Pulmonary artery endothelial cell (primary cell): ENCODE measurements at regions not wholly inside any gene's neighbourhood (a gene's known extent, or its start where the extent isn't known, plus 50 kb on each side); places are given as distances from the start of the nearest gene placed in this dataset.
A peak's percentile ranks its signal among the peaks of the same experiment; 100 is the strongest.
"Not testable (repeated sequence)": the region's sequence is repeated elsewhere in the genome, so short reads cannot be mapped to it uniquely, and the experiment has no call there.

ENCODE experiments used
- DNase-seq: peaks from one replicate; pipeline ENCODE4 v3.0.0-alpha.2; 2011; ENCODE audit warnings: low read depth, low spot score

DNA sequence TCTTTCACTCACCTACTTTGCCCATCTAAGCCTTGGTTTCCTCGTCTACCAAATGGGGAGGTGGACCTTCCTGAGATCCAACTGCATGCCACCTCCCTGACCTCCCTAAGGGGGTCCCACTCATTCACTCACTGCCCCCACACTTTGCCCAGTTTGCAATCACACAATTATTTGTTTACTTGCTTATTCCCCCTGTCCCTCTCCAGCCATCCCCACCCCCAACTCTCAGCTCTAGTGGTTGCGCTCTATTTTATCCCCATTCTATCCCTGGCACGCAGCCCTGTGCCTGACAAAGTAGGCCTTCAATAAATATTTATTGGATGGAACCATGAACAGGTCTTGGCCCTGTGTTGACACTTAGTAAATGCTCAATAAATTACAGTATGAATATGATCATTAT, 130.8 kb upstream of the LARP1 start:
- no peak for DNase-seq

DNA sequence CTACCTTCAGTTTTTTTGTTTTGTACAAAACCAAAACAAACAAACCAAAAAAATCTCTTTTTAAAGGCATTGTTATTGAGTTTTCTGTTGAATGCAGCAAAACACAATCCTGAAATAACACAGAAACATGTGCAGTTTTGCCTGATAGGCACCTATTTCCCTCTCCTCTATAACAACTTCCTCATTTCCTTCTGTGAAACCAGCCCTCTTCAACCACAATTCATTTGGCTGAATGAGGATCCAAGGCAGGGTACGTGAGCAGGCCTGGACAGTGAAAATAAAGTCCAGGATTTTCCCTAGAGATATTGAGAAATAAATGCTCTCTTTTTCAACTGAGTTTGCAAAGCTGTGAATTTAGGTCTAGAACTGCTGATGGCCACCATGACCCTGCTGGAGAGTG, 134.8 kb upstream of the LARP1 start:
- no peak for DNase-seq

DNA sequence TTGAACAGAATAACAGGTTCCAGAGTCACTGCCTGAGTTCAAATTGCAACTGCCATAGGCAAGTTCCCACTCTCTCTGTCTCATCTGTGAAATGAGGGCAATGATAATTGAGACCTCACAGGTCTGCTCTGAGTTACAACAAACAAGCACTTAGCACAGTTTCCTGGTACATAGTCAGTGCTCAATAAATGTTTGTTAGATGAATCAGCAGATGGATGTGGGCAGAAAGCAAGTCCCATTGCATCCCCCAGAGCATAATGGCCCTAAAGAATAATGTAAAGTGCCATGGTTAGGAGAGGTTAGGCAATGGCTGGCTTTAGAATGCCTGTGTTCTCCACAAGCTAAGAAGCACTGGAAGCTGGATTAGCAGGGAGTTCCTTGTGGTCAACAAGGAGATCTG, 136.5 kb upstream of the LARP1 start:
- DNase-seq = no peak

DNA sequence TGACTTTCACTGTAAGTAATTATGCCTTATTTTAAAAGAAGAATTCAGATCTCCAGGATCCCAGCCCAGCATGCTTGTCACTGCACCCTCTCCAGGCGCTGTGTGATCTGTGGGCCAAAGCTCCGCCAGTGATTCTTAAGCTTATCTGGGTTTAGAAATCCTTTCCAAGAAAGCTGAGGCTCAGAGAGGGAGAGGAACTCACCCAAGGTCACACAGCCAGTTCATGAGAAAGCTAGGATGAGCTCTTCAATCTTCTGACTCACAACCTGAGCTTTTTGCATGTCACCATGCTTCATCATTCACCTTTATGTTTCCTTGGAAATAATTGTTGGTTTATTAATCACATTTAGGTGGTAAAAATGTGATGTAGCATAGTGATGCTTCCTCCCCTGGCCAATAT, 136.6 kb upstream of the HAND1 start:
- no peak for DNase-seq

DNA sequence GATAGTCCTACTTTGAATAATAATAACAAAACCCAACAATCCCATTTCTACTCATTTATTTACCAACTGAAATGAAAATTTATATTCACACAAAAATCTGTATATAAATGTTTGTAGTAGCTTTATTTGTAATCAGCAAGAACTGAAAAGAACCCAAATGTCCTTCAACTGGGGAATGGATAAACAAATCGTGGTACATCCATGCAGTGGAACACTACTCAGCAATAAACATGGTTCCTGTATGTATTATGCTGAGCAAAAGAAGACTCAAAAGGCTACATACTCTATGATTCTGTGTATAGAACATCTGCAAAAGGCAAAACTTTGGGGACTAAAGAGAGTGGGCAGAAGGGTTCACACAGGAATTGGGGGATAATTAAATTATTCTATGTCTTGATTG, 136.1 kb upstream of the HAND1 start:
- no peak for DNase-seq

DNA sequence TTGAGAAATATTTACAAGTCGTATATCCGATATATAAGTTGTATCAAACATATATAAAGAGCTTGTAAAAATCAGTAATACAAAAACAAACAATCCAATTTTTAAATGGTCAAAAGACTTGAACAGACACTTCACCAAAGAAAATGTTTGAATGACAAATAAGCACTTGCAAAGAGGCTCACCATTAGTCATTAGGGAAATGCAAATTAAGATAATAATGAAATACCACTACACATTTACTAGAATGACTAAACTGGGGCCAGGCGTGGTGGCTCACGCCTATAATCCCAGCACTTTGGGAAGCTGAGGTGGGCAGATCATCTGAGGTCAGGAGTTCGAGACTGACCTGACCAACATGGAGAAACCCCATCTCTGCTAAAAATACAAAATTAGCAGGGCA, 134.6 kb upstream of the HAND1 start:
- no peak for DNase-seq

DNA sequence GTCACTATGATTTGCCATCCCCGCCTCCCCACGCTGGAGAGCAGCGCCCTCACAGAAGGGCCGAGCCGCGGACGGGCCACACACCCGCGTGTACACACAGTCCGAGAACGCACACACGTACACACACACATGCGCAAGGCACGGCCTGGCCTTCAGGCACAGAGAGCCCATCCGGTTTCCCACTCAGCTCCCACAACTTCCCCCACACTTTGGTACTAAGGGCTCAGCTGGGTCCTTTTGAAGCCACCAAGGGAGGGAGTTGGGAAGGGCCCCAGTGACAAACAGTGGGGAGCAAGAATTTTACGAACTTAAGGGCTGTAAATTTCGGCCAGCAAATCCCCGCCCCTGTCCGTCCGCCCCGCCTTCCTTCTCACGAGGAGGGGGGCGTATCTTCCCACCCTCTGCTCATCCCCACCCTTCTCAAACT, 133.3 kb upstream of the HAND1 start:
- no peak for DNase-seq

DNA sequence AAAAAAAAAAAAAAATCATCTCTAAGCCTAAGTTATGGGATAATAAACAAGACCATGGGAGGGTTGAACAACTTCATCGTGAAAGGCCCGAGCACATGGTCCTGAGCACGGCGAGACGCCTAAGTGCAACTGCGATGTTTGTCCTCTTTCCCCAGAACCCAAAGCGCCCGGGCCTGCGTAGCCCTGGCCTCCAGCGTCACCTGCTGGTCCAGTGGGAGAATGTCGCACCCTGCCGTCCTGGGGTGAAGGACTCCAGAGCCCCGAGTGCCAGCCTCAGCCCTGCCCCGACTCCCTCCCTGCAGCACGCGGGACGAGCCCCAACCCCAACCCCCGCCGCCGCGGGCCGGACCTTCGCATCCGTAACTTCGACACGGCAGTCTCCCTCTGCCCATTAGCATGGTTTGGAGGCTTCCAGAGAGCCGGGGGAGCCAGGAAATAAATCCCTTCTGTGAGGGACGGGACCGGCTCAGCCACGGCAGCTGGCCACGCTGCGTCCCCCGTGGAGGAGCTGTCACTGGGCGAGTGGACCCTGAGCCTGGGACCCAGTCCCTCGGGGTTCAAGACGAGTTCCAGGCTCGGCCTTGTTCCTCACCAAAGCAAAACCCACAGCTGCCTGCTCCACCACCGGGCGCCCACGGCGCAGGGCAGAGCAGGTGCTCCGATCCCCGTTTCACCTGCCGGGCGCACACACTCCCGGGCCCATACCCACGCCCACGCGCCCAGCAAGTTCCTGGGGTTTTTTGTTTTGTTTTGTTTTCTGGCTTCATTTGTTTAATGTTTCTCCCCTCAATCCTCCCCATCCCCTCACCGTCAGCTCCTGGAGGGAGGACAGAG, 132.5 kb upstream of the HAND1 start:
- peak; percentile 20 for DNase-seq

DNA sequence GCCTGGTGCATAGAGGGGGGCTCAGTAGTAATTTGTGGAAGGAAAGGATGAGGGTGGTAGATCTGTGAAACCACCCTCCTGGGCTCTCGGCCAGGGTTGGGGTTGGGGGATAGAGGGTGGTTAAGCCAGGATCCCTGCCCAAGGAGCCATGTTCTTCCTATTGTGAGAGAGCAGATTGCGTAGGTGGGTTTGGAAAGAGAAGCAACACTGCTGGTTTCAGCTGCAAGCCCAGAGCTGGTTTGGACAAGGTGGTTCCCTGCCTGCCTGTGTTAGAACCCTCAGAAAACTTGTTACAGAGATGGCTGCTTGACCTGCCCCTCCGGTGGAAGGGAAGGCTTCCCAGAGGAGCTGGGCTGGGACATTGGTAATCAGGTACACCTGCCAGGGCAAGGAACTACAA, 131.2 kb upstream of the HAND1 start:
- DNase-seq = no peak

DNA sequence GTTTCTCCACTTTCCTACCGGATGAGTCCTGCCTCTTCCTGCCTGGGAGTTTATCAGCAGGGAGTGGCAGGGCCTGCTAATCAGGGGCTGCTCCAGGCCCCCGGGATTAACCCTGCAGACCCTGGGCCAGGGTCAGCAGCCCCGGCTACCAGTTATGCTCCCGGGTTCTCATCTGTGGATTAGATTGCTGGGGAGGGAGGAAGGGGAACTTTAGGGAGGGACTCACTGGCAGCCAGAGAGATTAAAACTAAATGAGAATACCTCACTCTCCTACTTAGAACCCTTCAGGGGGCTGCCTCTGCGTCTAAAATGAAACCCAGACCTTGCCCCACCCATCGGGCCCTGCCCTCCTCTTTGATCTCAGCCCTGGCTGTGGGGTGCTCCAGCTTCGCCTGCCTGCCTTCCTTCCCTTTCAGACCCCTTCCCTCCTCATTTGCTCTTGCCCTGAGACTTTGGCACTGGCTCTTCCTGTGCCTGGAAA, 130.5 kb upstream of the HAND1 start:
- no peak for DNase-seq

DNA sequence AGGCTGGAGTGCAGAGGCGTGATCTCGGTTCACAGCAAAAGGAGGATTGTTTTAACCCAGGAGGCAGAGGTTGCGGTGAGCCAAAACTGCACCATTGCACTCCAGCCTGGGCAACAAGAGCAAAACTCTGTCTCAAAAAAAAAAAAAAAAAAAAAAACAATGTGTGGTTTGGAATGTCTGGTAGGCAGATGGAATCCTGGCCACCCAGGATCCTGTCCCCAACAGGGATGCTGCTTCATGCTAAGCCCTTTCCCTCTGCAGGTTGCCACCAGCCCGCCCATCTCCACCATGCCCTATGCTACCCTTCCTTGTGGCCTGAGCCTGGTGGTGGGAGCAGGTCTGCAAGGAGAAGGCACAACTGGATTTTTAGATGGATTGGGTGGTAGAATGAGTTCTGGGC, 129.7 kb upstream of the HAND1 start:
- DNase-seq = no peak

DNA sequence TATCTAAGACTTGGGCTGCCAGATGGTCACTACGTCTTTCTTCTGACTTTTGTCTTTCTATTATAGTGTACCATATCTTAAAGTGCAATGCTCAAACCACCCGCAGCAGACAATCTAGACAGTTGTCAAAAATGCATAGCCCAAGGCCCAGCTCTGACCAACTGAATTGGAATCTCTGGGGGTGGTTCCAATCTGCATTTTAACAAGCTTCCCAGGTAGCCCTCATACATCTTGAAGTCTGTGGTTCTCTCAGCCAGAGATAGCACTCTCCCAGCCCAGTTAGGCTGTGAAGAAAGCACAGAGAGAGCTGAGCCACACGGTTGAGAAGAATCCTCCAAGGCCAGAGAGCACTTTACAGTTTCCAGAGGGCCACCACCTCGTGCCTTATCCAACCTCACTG, 128.2 kb upstream of the HAND1 start:
- no peak for DNase-seq

DNA sequence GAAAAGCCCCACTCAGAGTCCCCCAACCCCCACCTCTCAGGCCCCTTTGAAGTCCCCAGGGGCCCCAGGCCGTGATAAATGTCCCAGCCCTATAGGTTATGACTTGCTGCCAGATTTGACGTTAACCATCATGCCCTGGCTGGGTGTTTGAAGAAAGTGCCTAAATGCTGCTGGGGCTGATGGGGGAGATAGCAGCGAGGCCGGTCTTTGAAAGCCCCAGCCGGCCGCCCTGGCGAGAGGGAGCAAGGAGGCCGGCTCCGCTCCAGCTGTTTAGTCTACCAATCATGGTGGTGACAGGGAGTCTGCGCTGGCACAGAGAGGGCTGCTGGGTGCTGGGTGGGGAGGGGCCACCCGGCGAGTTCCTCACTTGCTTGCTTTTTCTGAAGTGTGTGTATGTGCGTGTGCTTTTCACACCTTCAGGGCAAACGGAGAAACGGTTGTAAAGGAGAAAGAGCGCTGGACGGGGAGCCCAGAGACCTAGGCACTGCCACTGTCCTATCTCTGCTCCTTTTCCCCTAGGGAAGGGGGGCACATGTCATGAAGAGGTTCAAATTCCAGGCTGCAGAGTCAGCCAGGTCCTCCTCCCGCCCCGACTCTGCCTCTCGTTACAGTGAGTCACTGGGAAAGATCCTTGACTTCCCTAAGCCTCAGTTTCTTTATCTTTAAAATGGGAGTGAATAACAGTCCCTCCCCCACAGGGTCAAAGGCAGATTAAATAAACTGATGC, 126.1 kb upstream of the HAND1 start:
- DNase-seq = no peak

DNA sequence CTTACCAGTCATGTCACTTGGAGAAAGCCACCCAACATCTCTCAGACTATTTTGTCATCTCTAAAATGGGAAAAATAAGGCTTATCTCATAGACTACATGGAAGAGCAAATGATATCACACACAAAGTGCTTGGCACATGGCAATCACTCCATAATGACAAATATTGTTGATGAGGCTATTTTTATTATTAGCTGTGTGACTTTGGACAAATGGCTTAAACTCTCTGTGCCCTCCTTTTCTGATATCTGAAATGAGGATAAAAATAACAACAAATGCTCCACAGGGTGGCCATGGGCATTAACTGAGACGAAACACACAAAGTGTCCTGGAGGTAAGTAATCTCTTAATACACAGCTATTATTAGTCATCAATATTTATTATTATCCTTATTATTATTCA, 125.5 kb upstream of the HAND1 start:
- no peak for DNase-seq

DNA sequence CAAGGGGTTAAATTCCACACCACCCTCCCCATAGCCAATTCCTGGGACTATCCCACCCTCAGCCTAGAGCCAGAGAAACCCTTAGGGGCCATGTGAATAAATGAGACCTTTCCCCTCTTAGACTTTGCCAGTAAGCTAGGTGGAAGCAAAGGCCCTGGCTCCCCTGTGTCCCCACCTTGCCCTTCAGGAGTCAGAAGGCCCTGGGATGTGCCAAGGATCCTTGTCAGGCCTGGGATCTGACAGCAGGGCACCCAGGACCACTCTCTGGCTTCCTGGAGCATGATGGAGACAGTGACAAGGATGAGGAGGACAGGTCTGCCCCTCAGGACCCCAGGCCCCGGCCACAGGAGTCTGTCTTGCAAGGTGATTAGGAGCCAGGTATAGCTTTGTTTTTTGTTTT, 125.0 kb upstream of the HAND1 start:
- DNase-seq = no peak

DNA sequence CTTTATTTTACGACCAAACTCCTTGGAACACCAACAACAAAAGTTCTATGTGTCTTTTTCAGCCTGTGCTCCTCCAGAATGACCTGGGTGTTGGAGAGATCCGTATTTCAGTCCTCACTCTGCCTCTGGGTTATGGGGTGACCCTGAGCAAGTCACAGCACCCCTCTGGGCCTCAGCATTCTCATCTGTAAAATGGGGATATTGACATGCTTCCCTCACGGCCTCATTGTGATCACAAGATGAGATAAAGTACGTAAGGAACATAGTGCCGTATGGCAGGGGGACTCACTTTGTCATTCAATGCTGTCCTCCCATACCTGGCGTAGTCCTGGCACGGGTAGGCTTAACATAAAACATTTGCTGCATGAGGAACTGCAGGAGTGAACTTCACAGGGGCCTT, 123.0 kb upstream of the HAND1 start:
- DNase-seq = no peak

DNA sequence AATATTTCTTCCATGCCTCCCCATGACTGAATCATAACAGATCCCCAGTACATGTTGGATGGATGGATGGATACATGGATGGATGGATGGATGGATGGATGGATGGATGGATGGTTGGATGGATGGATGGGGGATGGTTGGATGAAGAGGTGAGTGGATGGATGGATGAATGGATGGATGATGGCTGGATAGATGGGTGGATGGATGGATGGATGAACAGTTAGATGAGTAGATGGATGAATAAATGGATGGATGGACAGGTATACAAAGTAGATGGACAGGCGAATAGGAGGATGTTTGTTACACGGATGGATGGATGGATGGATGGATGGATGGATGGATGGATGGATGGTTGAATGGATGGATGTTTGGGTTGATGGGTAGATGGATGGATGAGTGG, 120.0 kb upstream of the HAND1 start:
- no peak for DNase-seq

DNA sequence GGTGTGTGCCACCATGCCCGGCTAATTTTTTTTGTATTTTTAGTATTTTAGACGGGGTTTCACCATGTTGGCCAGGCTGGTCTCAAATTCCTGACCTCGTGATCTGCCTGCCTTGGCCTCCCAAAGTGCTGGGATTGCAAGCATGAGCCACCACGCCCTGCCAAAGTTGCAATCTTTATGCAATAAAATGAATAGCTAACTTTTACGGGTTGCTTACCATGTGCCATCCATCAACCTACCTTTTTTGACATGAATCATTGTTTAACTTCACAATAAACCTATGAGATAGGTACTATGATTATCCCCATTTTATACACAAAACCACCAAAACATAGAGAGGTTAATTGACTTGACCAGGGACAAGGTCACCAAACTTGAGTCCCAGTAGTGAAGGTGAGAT, 118.8 kb upstream of the HAND1 start:
- not testable (repeated sequence) for DNase-seq

DNA sequence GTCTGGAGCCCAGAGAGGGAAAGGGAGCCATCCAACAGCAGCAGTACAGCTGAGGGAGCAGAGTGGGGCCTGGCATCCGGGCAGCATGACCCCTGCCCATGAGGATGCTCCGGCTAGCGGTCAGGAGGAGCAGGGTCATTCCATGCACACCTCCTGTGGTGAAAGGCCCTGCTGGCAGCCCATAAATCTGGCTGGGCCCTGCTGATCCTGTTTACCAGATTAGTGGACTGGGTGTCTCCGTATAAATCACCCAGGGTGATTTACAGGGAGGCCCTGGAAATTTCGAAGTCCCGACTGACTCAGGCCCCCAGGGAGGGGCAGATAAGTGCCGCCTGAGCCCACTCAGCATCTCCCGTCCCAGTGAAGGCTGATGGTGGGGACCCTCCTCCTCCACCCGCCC, 117.6 kb upstream of the HAND1 start:
- no peak for DNase-seq

DNA sequence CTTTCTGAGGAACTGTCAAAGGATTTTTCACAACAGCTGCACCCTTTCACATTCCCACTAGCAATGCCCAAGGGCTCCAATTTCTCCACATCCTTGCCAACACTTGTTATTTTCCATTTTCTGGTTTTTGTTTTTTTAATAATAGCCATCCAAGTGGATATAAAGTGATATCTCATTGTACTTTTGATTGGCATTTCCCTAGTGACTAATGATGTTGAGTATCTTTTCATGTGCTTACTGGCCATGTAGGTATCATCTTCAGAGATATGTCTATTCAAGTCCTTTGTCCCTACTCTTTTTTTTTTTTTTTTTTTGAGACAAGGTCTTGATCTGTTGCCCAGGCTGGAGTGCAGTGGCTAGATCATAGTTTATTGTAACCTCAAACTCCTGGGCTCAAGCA, 115.8 kb upstream of the HAND1 start:
- no peak for DNase-seq

DNA sequence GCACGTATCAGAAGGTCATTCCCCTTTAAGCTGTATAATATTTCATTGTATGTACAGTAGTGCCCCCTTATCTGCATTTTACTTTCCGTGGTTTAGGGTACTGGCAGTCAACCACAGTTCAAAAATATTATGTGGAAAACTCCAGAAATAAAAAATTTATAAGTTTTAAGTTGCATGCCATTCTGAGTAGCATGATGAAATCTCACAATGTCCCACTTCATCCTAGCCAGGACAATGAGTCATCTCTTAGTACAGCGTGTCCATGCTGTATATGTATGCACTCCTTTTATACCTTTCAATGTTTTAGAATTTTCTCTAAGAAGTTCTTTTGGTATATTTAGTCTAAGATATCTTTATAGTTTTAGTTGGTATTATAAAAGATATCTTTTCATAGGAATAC, 115.0 kb upstream of the HAND1 start:
- no peak for DNase-seq

DNA sequence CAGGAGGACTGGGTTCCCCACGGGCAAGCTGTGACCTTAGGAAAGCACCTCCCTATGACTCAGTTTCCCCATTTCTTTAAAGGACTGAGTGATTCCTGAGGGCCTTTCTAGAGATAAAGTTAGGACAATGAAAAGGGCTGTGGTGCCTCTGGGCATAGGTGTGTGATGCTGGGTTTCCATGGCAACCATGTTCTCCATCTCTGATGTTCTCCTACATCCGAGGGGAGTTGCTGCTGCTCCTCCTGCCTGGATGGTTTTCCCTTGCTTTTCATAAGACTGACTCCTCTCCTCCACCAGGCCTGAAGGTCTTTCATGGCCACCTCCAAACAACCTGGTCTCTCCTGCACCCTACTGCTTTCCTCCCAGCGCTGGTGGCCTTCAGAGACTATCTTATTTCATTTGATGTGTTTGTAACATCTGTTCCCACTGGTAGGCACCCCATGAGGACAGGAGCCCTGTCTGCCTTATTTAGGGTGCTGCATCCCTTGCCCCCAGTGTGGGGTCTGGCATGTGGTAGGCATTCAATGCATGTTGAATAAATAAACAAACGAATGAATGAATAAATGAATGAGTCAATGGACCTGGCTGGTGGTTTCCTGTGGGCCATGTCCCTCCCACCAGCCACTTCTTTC, 112.2 kb upstream of the HAND1 start:
- no peak for DNase-seq

DNA sequence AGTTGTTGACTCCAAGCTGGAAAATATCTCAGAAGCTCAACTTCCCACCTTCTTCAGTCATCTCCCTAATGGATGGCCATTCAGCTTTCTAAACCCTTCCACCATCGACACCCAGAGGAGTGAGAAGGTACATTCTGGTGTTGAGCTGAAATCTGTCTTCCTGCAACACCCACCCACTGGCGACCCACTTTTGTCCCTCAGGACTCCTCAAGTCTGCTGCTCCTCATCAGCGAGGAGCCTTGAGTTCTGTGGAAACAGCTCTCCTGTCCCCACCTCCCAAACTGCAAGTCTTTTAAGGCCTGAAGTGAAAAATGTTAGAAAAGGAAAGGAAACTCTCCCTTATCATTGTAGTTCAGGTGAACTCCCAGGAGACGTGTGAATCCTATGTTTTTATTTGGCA, 111.5 kb upstream of the HAND1 start:
- no peak for DNase-seq
